ENCODE measurements at regions not wholly inside any gene's neighbourhood (a gene's known extent, or its start where the extent isn't known, plus 50 kb on each side); places are given as distances from the start of the nearest gene placed in this dataset.

DNA sequence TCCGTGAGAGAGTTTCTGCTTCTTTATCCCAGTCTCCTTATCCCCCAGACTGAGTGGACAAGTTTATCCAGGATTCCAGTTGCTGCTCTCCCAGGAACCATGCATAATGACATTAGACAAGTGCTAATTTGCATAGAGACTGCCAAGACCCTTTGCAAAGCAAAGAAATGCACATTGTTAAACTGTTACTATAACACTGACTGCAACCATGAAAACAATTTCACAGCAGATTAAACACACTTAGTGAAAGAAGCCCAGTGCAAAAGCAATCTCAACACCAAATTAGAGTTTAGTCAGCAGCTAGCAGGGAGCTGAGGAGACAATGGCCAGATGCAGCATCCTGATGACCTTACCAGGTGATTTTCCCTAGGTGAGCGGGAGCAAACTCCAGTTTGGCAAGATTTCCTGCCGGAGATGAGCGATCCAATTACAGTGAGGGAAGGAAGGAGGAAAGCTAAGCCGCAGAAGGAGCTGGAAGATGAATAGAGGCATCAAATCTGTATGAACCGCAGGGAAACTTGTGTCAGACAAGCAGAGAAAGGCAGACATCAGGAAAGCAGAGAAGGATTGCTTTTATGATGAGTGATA, 273.8 kb upstream of the B3GAT1 start:
- DNase-seq = no peak

DNA sequence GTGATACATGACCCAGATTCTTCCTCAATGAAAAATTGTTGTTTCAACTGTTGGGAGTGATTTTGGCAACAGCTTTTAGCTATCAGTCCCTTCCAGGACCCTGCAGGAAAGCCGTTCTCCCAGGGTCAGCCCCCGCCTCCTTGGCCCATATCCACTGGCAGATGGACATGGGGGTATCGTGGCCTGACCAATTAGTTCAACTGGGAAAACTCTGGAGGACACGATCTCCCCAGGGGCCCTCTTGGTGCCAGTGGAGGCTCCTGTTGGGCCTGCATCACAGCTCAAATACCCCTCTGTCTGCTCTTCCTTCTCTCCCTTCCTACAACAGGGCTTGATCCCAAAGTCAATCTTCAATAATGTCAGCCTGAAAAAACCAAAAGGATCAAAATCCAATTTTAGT, 272.5 kb upstream of the B3GAT1 start:
- DNase-seq = no peak

DNA sequence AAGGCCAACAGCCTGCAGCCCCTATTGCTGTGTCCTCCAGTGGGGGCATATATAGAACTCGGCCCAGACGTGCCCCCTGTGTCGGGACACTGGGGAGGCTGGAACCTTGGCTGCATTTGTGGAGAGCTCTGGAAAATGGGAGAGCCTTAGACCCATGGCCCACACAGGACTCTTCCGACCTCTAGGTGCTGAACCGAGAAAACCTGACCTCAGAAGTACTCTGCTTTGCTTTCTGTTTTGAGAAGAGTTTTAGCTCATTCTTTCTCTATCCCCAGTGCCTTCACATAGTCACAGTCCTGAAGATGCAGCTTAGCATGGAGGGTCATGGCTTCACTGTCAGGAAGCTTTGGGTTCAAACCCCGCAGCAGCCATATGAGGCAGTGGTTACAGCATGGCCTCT, 271.8 kb upstream of the B3GAT1 start:
- no peak for DNase-seq

DNA sequence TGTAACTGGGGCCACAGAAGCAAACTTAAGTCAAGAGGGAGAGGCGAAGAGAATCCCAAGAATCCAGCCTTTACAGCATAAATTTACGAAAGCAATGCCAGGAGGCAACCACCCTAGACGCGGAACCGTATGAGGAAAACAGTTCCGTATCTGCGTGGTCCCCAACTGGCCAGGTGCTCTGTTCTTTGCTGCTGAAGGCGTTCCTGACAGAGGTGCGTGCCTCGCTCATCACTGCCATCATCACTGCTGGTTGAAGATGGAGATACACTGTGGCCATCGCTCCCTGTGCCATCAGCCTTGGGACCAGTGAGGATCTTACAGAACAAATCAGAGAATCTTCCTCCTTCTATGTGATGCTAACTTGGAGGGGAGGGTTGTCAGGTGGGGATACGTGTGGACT, 270.5 kb upstream of the B3GAT1 start:
- DNase-seq = no peak

DNA sequence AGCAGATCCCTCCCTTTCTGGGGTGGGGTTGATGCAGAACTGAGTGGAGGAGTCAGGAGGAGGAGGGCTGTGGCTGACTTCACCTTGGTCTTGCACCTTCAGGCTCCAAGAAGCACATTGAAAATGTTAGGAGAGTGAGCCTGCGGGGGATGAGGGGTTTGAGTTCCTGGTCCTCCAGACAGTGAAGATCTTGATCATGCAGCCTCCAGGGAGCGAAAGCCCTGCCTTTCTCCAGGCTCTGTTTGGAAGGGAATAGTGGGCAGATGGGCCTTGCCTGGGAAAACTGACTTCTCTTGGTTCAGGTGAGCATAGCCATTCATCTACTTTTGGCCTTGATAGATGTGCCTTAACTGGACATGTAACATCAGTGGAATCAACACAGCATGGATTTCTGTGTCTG, 267.6 kb upstream of the B3GAT1 start:
- no peak for DNase-seq

DNA sequence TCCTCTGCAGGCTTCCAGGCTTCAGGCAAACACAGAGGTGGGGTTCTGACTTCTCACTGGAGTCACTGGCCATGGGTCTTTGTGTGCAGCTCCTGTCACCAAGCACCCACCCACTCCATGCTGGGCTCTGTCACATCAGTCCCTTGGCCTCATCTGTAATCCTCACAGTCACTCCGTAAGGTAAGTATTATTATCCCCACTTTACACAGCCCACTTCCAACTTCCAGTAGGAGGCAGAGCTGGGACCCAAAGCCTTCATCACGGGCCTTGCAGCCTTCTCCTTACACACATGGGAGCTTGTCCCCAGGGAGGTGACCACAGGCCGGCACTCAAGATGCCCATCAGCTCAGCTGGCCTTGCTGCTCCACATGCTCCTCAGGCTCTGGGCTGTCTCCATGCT, 266.7 kb upstream of the B3GAT1 start:
- no peak for DNase-seq

DNA sequence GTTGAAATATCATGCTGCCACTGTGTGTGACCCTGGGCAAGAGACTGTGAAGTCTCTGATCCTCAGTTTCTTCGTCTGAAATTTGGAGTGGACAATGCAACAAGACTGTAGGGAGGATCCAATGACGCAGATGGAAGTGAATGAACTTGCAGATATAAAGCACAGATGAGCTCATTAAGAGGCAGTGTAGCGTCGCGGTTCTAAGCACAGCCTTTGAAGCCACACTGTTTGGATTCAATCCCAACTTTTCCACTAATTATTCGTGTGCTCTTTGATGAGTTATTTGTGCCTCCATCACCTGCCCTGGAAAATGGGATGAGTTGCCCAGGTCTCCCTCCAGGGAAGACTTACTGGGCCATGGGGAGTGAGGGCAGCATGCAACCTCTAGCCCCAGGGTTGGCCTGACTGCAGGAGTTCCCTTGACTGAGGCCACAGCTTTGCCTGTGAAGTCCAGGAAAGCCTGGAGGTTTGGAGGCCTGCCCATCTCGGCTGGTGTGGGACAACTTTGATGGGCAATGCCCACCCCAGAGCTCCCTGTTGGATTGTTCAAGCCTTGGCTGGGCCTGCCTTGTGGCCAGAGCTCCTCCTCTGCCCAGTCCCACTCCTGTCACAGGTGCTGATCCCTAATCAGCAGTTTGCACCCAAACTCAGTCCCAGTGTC, 266.0 kb upstream of the B3GAT1 start:
- no peak for DNase-seq

DNA sequence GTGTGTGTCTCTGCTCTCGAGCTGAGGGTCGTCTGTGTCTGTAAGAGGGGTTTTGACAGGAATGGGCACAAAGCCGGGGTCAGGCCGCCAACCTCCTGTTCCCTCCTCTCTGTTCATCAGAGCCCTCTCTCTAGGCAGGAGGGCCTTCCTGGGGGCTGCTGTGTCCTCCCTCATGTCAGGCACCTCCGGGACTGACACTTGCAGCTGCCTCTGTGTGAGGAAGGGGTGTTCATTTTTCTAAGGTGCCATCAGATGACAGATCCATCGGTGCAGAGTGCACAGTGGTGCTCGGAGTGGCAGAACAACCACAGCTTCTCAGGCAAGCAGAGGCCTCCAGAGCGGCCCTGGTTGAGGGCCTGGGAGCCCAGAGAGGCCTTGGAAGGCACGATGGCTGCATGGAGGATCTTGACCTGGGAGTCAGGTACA, 265.4 kb upstream of the B3GAT1 start:
- no peak for DNase-seq

DNA sequence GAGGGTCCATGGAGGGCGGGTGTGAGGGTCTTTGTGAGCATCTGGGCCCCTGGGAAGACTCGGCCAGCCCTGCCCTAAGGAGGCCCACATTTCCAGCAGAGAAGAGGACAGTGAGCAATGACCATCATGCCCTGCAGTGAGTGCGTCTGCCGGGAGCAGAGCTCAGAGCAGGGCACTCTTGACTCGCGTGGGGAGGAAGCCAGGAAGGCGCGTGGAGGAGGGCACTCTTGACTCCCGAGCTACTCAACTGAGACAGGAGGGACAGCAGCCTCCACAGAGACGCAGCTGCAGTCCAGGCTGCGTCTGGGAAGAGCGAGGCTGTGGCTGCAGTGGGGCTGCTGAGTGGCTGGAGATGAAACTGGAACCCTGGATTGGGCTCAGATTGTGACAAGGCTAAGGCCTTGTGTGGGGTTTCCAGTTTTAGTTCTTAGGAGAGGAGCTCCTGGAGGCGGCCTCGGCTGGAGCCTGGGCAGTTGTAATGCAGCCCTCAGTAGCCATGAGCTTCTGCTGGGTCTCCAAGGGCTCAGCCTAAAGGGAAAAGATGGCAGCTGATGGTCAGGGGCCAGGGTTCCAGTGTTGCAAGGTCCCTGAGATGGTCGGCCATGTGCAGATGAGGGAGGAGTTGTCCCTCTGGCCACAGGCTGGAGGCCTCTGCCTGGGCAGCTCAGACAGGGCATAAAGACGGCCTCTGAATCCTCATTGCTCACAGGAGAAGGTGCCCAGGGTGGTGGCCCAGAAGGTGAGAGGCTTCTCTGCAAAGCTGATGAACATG, 264.7 kb upstream of the B3GAT1 start:
- DNase-seq = no peak

DNA sequence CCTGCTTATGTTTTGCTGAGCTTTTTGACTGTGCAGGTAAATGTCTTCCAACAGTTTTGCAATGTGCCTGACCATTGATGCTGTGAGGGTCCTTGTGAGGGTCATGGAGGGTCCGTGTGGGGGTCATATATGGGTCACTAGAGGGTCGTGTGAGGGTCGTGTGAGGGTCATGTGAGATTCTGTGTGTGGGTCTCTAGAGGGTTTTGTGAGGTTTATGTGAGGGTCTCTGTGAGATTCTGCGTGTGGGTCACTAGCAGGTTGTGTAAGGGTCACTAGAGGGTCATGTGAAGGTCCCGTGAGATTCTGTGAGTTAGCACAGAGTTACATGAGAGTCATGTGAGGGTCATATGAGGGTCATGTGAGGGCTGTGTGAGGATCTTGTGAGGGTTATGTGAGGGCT, 263.9 kb upstream of the B3GAT1 start:
- DNase-seq = no peak

DNA sequence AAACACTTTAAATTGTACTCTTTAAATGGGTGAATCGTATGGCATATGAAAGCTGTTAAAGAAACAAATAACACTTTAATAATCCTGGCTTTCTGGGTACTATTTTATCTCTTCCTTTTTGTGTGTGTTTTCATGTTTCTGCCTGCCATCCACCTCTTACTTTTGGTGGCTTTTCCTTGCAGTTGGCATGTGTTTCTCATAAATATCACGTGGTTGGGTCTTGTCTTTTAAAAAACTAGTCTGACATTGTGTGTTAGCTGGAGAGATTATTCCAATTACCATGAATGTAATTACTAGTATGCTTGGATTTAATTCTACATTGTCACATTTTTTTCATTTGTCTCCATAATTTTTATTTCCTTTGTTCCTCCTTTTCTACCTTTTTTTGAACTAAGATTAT, 262.9 kb upstream of the B3GAT1 start:
- no peak for DNase-seq

DNA sequence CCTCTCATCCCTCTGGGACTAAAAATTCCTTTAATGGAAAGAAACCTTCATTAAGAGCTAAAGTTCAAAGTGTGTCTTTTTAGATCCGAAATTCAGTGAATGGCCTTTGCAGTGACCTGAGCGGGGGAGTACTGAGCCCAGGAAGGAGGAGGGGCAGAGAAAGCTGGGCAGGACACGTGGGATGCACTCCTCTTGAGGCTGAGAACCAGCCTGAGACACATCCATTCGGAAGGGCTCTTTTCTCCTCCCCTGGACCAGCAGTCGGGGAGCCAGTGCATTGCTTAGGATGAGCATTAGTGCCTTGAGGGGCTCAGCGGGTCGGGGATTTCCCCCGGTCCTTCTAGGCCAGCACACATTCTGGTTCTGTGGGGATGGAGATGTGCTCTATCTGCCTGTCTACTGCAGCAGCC, 258.9 kb upstream of the B3GAT1 start:
- no peak for DNase-seq

DNA sequence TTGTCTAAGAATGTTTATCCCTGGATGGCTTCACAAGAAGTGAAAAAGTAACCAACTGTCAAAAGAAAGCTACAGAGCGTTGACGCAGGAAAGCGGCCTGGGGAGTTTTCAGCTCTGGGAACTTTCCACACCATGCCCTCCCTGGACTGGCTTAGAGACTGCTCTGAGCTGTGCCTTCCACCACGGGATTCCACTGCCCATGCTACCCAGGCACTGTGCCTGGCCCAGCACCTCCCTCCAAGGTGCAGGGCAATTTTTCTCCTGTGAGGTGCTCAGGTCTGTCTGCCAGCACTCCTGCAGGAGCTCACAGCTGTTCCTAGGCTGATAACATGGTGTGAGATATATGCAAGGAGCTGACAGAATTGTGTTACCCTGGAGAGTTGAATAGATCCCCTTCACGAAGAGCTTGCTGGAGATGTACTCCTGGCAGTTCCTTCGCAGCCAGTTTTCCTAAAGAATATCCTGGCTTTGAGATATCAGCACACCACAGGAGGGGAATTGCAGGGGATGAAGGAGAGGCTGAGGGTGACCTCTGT, 258.3 kb upstream of the B3GAT1 start:
- no peak for DNase-seq

DNA sequence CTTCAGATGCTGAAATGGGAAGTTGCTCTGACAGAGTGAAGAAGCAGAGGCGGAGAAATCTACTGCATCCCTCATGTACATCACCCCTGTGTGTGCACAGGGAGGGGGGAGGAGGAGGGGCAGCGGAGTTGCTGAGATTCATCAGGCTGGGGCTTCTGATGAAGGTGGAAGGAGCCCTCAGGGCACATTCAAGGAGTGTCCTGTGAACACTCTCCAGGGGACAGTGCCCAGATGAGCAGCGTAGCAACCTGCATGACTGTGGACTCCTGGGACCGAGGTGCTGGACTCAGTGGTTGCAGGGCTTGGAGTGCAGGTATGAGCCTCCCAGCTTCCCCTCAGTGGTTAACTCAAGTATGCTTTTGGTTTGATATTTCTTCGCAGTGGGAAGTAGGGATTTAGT, 257.8 kb upstream of the B3GAT1 start:
- DNase-seq = no peak

DNA sequence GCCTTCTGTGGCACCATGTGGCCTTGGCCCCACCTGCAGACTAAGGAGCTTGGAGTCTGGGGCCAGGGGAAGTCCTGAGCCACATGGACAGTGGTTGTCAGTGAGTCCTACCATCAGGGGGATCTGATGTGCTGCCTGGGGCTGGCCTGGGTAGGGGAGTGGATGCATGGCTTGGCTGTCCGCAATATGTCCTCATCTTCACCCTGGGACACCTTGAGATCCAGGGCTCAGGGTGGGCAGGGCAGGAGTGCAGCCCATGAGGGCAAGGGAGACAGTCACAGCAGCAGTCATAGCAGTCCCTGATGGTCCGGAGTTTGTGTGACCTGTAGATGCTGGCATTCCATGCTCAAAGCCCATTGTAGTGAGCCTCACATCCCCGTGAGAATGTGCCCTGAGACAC, 256.8 kb upstream of the B3GAT1 start:
- DNase-seq = no peak

DNA sequence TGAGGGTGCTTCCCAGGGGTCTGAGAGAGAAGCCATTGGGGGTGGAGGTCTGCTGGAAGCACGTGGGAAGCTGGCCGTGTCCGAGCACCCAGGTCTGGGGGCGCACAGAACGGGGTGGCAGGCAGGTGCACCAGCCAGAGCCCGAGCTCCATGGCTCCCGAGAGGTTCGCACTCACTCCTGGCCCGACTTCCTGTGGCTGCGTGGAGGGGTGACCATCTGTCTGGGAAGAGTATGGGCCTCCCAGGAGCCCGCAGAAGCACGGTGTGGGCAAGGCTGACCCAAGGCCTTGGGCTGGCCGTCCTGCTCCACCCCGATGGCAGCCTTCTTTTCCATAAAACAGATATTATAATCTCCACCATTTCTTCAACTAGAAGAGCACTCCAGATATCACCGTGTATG, 256.0 kb upstream of the B3GAT1 start:
- no peak for DNase-seq

DNA sequence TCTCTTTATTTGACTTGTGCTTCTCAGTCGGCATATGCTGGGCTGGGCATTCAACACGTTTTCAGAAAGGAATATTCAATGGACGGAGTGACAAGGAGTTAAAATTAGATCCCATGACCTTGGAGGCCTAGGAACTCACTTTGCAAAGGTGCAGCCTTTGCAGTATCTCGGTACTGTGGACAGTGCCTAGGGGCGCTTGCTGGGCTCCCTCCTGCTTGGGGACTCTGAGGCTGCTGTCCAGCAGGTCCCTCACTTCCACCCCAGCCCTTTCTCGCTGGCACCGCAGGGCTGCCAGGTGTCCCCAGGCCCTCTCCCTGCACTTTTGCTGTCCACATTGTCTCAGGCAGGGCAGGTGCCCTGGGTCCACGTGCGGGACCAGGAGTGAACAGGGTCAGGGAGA, 255.5 kb upstream of the B3GAT1 start:
- DNase-seq = no peak

DNA sequence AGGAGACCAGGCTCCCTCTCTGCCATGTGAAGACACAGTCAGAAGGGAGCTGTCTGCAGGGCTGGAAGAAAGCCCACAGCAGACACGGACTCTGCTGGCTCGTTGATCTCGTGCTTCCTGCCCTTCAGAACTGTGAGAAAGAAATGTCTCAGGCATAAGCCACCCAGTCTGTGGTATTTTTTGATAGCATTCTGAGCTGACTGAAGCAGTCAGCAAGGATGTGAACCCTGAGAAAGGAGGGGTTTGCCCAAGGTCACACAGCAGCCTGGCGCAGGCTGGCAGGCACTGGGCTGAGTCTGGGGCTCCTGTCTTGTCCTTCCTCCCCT, 255.1 kb upstream of the B3GAT1 start:
- DNase-seq = no peak

DNA sequence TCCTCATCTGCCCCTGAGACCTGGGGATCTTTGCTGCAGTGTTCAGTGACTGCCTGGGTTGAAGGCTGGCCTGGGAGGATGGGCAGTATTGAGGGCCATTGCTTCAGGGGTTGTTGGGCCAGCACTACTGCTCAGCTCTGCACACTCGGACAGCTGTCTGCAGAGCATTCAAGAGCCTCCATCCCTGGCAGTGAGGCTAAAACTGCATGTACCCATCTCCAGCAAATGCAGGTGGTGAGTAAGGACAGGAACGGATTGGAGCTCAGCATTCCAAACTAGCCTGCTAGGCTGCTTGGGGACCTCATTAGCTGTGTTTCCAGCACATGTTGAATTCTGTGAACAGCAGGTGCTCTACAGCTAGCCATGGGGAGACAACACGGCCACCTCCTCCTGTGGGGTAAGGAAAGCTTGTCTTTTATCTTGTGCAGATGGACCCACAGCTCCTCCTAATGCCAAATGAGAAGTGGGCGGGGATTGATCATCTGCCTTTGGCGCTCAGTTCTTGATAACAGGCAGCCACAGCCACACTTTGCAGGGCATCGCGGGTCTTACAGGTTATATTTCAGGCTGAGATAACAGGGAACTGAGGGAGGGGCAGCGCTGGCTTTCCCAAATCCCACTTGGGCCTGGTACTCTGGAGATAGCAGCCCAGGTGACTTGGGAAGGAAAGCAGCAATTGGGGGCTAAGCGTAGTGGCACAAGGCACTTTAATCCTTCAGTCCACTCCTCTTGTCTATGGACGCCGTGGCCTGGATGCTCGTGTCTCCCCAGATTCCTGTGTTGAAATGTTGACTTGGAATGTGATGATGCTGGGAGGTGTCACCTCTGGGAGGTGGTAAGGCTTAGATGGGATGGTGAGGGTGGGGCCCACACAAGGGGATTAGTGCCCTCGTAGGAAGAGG, 254.5 kb upstream of the B3GAT1 start:
- no peak for DNase-seq

DNA sequence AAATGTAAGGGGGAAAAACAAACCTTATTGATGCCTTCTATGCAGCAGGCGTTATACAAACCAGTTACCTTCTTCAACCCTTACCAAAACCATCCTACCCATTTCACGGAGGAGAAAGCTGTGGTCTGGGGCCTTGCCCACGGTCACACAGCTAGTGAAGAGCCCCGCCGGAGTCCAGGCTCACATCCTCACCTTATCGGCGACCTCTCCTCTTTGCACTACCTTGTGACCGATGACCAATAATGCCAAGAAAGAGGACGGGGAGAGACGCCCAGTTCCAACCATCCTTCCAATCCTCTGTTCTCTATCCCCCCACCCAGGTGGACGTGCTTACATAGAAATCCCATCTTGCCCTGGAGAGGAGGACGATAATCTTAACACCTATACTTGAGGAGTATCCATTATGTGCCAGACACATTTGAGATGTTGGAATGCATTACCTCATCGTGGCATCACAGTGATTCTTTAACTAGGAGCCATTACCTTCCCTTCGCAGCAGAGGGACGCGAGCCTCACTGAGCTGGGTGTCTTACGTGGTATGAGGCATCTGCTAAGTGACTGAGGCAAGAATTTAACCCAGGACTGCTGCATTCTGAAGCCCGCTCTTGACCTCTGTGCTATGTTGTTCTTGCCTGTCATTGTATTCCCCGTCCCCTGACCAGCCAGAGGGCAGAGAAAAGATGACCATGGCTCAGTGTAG, 253.7 kb upstream of the B3GAT1 start:
- DNase-seq = no peak

DNA sequence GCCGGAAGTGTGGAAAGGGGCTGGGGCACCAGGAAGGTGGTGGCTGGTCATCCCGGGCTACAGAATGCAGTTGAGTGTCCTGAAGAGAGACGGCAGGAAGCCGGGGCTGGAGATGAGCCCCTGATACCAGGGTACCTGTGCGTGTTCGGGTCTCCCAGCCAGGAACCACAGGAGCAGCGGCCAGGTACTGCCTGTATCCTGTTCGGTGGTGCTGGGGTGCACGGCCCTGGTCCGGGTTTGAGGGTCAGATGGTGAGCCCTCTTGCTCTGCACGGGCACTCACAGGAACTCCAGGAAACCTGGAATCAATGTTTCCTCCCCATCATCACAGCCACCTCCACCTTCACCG, 253.1 kb upstream of the B3GAT1 start:
- no peak for DNase-seq

DNA sequence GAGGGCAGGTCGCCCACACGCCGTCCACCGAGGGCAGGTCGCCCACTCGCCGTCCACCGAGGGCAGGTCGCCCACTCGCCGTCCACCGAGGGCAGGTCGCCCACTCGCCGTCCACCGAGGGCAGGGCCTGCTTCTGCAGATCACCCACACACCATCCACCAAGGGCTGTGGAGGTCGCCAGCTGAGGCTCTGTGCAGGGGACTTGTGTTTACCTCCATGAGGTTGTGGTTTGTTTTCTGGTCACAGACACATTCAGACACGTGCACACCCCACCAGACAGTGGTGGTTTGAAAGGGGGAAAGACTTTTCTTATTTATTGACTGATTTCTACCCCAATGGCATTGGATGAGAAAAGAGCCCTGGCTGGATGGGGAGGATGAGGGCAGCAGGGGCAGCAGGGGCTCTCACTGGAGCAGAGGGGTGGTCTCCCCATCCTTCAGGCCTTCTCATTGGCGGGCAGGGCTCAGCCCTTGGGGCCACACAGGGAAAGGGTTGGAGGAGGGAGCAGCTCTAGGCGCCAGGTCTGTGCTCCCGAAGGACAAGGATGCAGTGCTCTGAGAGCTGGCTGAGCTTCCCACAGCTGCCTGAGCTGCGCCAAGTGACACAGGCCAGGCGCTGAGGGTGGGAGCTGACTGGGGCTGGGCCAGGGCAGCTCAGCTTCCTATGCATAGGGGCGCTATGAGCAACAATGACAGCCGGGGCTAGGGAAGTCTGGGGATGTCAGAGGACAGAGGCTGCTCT, 252.6 kb upstream of the B3GAT1 start:
- DNase-seq = no peak

Measured in C1 segment of cervical spinal cord (tissue), 14 donors.